ENCODE measurements at regions not wholly inside any gene's neighbourhood (a gene's known extent, or its start where the extent isn't known, plus 50 kb on each side); places are given as distances from the start of the nearest gene placed in this dataset.

- Histone ChIP-seq H3K4me1 (ENCODE audit: insufficient read depth) (peaks cover 6% of the 10 kb centered on the region), H3K27me3 (ENCODE audit: insufficient read depth) (no peaks in the 10 kb centered on the region), H3F3A (replicated peaks; ENCODE audit: low read depth) (no peaks in the 10 kb centered on the region), H4K20me1 (replicated peaks; ENCODE audit: insufficient read depth) (no peaks in the 10 kb centered on the region), H3K9me2 (ENCODE audit: insufficient read depth) (no peaks in the 10 kb centered on the region), H3K27ac (ENCODE audit: low read depth) (no peak overlapping the region), H3K4me2 (no peak overlapping the region), H3K36me3 (ENCODE audit: insufficient read depth) (no peaks in the 10 kb centered on the region), H3K4me3 (no peak overlapping the region), H2AFZ (no peak overlapping the region), H3K79me2 (replicated peaks; ENCODE audit: insufficient read depth) (no peaks in the 10 kb centered on the region)
- peaks cover 10% of the 10 kb centered on the region for H3K4me1 Mint-ChIP-seq
- H3K36me3 Mint-ChIP-seq (ENCODE audit: low read depth) = no peaks in the 10 kb centered on the region
- peaks cover 7% of the 10 kb centered on the region; the same call in 2 of the 3 replicates for H3K9me3 Mint-ChIP-seq
- no peak overlapping the region for H3K27ac Mint-ChIP-seq
- H3K4me3 Mint-ChIP-seq = no peak overlapping the region
- no peak for TF ChIP-seq STAT1 (IDR thresholded peaks at IDR 0.05; ENCODE audit: unreplicated experiment)
- TF ChIP-seq, protein P1, sequence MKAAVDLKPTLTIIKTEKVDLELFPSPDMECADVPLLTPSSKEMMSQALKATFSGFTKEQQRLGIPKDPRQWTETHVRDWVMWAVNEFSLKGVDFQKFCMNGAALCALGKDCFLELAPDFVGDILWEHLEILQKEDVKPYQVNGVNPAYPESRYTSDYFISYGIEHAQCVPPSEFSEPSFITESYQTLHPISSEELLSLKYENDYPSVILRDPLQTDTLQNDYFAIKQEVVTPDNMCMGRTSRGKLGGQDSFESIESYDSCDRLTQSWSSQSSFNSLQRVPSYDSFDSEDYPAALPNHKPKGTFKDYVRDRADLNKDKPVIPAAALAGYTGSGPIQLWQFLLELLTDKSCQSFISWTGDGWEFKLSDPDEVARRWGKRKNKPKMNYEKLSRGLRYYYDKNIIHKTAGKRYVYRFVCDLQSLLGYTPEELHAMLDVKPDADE (IDR thresholded peaks at IDR 0.05) = no peak
- no peak for TF ChIP-seq CREB1 (CRISPR knock-in tag; IDR thresholded peaks at IDR 0.05; ENCODE audit: low read depth)
- TF ChIP-seq NANOG (IDR thresholded peaks at IDR 0.05; ENCODE audit: borderline replicate concordance) = no peak
- no peak for TF ChIP-seq ZNF114 (CRISPR knock-in tag; IDR thresholded peaks at IDR 0.05)
- TF ChIP-seq ZNF331 (CRISPR knock-in tag; IDR thresholded peaks at IDR 0.05; ENCODE audit: low read depth) = no peak
- no peak for TF ChIP-seq REST (IDR thresholded peaks at IDR 0.05; ENCODE audit: unreplicated experiment)
- TF ChIP-seq, protein P2, sequence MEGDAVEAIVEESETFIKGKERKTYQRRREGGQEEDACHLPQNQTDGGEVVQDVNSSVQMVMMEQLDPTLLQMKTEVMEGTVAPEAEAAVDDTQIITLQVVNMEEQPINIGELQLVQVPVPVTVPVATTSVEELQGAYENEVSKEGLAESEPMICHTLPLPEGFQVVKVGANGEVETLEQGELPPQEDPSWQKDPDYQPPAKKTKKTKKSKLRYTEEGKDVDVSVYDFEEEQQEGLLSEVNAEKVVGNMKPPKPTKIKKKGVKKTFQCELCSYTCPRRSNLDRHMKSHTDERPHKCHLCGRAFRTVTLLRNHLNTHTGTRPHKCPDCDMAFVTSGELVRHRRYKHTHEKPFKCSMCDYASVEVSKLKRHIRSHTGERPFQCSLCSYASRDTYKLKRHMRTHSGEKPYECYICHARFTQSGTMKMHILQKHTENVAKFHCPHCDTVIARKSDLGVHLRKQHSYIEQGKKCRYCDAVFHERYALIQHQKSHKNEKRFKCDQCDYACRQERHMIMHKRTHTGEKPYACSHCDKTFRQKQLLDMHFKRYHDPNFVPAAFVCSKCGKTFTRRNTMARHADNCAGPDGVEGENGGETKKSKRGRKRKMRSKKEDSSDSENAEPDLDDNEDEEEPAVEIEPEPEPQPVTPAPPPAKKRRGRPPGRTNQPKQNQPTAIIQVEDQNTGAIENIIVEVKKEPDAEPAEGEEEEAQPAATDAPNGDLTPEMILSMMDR (conservative IDR thresholded peaks at IDR 0.05; ENCODE audit: low read depth in 2 of 2) = no peak
- TF ChIP-seq EZH2 (IDR thresholded peaks at IDR 0.05; ENCODE audit: low read depth, unreplicated experiment) = no peak
- no peak for TF ChIP-seq POLR2AphosphoS5 (IDR thresholded peaks at IDR 0.05; ENCODE audit: low read depth)
- no peak for TF ChIP-seq EZH2phosphoT487 (IDR thresholded peaks at IDR 0.05; ENCODE audit: unreplicated experiment)
- TF ChIP-seq JUNB (IDR thresholded peaks at IDR 0.05; ENCODE audit: unreplicated experiment) = no peak
- TF ChIP-seq, protein P3, sequence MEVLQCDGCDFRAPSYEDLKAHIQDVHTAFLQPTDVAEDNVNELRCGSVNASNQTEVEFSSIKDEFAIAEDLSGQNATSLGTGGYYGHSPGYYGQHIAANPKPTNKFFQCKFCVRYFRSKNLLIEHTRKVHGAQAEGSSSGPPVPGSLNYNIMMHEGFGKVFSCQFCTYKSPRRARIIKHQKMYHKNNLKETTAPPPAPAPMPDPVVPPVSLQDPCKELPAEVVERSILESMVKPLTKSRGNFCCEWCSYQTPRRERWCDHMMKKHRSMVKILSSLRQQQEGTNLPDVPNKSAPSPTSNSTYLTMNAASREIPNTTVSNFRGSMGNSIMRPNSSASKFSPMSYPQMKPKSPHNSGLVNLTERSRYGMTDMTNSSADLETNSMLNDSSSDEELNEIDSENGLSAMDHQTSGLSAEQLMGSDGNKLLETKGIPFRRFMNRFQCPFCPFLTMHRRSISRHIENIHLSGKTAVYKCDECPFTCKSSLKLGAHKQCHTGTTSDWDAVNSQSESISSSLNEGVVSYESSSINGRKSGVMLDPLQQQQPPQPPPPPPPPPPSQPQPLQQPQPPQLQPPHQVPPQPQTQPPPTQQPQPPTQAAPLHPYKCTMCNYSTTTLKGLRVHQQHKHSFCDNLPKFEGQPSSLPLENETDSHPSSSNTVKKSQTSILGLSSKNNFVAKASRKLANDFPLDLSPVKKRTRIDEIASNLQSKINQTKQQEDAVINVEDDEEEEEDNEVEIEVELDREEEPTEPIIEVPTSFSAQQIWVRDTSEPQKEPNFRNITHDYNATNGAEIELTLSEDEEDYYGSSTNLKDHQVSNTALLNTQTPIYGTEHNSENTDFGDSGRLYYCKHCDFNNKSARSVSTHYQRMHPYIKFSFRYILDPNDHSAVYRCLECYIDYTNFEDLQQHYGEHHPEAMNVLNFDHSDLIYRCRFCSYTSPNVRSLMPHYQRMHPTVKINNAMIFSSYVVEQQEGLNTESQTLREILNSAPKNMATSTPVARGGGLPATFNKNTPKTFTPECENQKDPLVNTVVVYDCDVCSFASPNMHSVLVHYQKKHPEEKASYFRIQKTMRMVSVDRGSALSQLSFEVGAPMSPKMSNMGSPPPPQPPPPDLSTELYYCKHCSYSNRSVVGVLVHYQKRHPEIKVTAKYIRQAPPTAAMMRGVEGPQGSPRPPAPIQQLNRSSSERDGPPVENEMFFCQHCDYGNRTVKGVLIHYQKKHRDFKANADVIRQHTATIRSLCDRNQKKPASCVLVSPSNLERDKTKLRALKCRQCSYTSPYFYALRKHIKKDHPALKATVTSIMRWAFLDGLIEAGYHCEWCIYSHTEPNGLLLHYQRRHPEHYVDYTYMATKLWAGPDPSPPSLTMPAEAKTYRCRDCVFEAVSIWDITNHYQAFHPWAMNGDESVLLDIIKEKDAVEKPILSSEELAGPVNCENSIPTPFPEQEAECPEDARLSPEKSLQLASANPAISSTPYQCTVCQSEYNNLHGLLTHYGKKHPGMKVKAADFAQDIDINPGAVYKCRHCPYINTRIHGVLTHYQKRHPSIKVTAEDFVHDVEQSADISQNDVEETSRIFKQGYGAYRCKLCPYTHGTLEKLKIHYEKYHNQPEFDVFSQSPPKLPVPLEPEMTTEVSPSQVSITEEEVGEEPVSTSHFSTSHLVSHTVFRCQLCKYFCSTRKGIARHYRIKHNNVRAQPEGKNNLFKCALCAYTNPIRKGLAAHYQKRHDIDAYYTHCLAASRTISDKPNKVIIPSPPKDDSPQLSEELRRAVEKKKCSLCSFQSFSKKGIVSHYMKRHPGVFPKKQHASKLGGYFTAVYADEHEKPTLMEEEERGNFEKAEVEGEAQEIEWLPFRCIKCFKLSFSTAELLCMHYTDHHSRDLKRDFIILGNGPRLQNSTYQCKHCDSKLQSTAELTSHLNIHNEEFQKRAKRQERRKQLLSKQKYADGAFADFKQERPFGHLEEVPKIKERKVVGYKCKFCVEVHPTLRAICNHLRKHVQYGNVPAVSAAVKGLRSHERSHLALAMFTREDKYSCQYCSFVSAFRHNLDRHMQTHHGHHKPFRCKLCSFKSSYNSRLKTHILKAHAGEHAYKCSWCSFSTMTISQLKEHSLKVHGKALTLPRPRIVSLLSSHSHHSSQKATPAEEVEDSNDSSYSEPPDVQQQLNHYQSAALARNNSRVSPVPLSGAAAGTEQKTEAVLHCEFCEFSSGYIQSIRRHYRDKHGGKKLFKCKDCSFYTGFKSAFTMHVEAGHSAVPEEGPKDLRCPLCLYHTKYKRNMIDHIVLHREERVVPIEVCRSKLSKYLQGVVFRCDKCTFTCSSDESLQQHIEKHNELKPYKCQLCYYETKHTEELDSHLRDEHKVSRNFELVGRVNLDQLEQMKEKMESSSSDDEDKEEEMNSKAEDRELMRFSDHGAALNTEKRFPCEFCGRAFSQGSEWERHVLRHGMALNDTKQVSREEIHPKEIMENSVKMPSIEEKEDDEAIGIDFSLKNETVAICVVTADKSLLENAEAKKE (CRISPR knock-in tag; IDR thresholded peaks at IDR 0.05) = no peak
- ATAC-seq = no peak
- peaks cover 5% of the 10 kb centered on the region for H3K27me3 Mint-ChIP-seq (ENCODE audit: insufficient read depth, low read depth, poor library complexity)
- DNase-seq (ENCODE audit: low spot score) = no peak
Observed at GRCh38 chr11:116077092-116077491, 572.9 kb upstream of the CADM1 start.
